ENCODE measurements at regions not wholly inside any gene's neighbourhood (a gene's known extent, or its start where the extent isn't known, plus 50 kb on each side); places are given as distances from the start of the nearest gene placed in this dataset.
"Not testable (repeated sequence)": the region's sequence is repeated elsewhere in the genome, so short reads cannot be mapped to it uniquely, and the experiment has no call there.

DNA sequence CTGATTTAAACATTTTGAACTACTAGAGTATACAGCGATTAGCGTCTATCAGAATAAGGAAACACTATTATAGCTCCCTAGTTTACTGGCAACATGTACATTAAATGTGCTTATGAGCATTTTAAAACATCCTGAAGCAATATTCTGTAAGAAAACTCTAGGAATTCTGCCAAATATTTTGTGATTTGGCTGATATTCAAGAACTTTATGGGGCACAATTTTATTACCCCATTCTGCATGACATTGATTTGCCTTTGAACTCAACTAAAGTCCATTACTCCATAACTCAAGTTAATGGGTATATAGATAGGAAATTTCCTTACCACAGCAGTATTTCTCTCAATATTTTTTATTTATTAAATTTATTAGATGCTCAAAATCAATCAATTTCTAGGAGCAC lies 369.9 kb upstream of the KCND2 start:
- no peak for DNase-seq (ENCODE audit: low spot score)
- TF ChIP-seq, protein P1, sequence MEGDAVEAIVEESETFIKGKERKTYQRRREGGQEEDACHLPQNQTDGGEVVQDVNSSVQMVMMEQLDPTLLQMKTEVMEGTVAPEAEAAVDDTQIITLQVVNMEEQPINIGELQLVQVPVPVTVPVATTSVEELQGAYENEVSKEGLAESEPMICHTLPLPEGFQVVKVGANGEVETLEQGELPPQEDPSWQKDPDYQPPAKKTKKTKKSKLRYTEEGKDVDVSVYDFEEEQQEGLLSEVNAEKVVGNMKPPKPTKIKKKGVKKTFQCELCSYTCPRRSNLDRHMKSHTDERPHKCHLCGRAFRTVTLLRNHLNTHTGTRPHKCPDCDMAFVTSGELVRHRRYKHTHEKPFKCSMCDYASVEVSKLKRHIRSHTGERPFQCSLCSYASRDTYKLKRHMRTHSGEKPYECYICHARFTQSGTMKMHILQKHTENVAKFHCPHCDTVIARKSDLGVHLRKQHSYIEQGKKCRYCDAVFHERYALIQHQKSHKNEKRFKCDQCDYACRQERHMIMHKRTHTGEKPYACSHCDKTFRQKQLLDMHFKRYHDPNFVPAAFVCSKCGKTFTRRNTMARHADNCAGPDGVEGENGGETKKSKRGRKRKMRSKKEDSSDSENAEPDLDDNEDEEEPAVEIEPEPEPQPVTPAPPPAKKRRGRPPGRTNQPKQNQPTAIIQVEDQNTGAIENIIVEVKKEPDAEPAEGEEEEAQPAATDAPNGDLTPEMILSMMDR (IDR thresholded peaks at IDR 0.05; ENCODE audit: extremely low read depth, missing control alignments), result no peak

DNA sequence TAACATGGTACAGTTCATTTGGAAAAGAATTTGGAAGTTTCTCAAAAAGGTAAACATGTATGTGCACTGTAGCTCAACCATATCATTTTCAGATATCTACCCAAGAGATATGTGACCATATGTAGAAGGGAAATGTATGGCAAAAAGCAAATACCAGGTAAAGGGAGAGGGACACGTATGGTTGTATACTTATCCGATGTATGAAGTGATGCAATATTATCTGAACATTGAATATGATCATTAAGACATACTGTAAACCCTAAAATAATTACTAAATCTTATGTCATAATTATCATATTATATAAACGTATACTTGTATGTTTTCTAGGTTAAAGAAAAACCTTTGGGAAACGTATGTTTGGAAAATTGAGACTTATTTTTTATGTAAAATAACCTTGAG lies 367.5 kb upstream of the KCND2 start:
- no peak for DNase-seq (ENCODE audit: low spot score)
- TF ChIP-seq, protein P1 (IDR thresholded peaks at IDR 0.05; ENCODE audit: extremely low read depth, missing control alignments), result no peak

GRCh38 chr7:119908948-119909347 lies 364.0 kb upstream of the KCND2 start:
- TF ChIP-seq, protein P1 (IDR thresholded peaks at IDR 0.05; ENCODE audit: extremely low read depth, missing control alignments), result no peak
- DNase-seq (ENCODE audit: low spot score), result no peak

GRCh38 chr7:119914119-119914518 lies 358.9 kb upstream of the KCND2 start:
- DNase-seq (ENCODE audit: low spot score), result not testable (repeated sequence)

GRCh38 chr7:119916501-119916900 lies 356.5 kb upstream of the KCND2 start:
- TF ChIP-seq, protein P1 (IDR thresholded peaks at IDR 0.05; ENCODE audit: extremely low read depth, missing control alignments), result no peak
- no peak for DNase-seq (ENCODE audit: low spot score)

- TF ChIP-seq, protein P1 (IDR thresholded peaks at IDR 0.05; ENCODE audit: extremely low read depth, missing control alignments), result no peak
- no peak for DNase-seq (ENCODE audit: low spot score)
Observed at GRCh38 chr7:119918185-119918584, 354.8 kb upstream of the KCND2 start.

GRCh38 chr7:119919986-119920385 lies 353.0 kb upstream of the KCND2 start:
- TF ChIP-seq, protein P1 (IDR thresholded peaks at IDR 0.05; ENCODE audit: extremely low read depth, missing control alignments), result no peak
- DNase-seq (ENCODE audit: low spot score), result no peak

DNA sequence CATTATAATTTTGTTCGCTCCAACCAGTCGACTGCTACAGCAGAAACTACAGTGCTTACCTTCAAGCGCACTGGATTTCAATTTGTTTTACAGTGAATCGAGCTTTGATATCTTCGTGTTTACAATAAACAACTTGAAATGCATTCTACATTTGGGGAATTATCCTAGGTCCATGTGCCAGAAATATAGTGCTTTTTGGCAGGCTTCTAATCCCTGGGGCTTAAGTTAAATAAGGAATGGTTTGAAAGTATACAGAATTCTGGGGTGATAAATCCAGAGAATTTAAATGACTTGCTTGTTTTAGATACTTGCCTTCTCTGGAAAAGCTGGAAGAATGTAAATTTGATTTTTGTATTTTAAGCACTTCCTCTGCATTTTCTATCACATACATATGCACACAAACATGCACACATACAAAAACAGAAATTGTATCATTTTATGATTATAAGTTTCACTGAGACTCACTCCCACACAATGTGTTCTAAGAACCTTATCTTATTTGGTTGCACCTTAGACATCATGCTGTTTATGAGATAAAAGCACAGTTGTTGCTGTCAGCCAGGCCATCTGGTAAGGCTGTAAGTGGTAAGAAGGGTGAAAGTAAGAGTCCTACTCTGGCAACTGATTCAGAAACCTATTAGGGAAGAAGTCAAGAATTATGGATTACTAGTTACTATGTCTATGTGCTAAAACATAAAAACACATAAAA lies 347.2 kb upstream of the KCND2 start:
- TF ChIP-seq, protein P1 (IDR thresholded peaks at IDR 0.05; ENCODE audit: extremely low read depth, missing control alignments), result no peak
- no peak for DNase-seq (ENCODE audit: low spot score)
